ENCODE measurements at regions not wholly inside any gene's neighbourhood (a gene's known extent, or its start where the extent isn't known, plus 50 kb on each side); places are given as distances from the start of the nearest gene placed in this dataset.
"Not testable (repeated sequence)": the region's sequence is repeated elsewhere in the genome, so short reads cannot be mapped to it uniquely, and the experiment has no call there.

- TF ChIP-seq, protein P1, sequence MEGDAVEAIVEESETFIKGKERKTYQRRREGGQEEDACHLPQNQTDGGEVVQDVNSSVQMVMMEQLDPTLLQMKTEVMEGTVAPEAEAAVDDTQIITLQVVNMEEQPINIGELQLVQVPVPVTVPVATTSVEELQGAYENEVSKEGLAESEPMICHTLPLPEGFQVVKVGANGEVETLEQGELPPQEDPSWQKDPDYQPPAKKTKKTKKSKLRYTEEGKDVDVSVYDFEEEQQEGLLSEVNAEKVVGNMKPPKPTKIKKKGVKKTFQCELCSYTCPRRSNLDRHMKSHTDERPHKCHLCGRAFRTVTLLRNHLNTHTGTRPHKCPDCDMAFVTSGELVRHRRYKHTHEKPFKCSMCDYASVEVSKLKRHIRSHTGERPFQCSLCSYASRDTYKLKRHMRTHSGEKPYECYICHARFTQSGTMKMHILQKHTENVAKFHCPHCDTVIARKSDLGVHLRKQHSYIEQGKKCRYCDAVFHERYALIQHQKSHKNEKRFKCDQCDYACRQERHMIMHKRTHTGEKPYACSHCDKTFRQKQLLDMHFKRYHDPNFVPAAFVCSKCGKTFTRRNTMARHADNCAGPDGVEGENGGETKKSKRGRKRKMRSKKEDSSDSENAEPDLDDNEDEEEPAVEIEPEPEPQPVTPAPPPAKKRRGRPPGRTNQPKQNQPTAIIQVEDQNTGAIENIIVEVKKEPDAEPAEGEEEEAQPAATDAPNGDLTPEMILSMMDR (optimal IDR thresholded peaks at IDR 0.05 in 1 of 3, IDR thresholded peaks at IDR 0.05 in 1 of 3, conservative IDR thresholded peaks at IDR 0.05 in 1 of 3; ENCODE audit: extremely low read depth in 1 of 3, insufficient read depth in 2 of 3, low read length in 3 of 3), result not testable (repeated sequence)
- TF ChIP-seq EZH2 (IDR thresholded peaks at IDR 0.05; ENCODE audit: low read length), result not testable (repeated sequence)
Observed at GRCh38 chr1:149695066-149695465, 87.4 kb upstream of the FCGR1A start.
